Thyroid gland (tissue), 4 donors: ENCODE measurements at regions not wholly inside any gene's neighbourhood (a gene's known extent, or its start where the extent isn't known, plus 50 kb on each side); places are given as distances from the start of the nearest gene placed in this dataset.

ENCODE experiments used
- DNase-seq, 2 donors: peaks; one replicate each; pipeline ENCODE4 v3.0.0-alpha.2; 2019
- H3K27ac ChIP-seq, 3 donors: fragments of 200-600 bp; sonication (generic); 1 replicate in 2 of 3; 2 replicates in 1 of 3; pipeline ENCODE4 v1.5.1; 2016 to 2019; ENCODE audit warnings: mild to moderate bottlenecking in 1 of 3, moderate library complexity in 1 of 3
- H3K27me3 ChIP-seq: fragments of 200-600 bp; sonication (generic); one replicate; pipeline ENCODE4 v1.5.1; 2019
- H3K36me3 ChIP-seq, 2 donors: fragments of 200-600 bp; sonication (generic); one replicate each; pipeline ENCODE4 v1.5.1; 2016 to 2019
- H3K4me1 ChIP-seq, 2 donors: fragments of 200-600 bp; sonication (generic); one replicate each; pipeline ENCODE4 v1.5.1; 2017 to 2019
- H3K4me3 ChIP-seq, 3 donors: fragments of 200-600 bp; sonication (generic); replicated peaks in 1 of 3; 1 replicate in 2 of 3; 2 replicates in 1 of 3; pipeline ENCODE4 v1.5.1; 2016; ENCODE audit warnings: mild to moderate bottlenecking in 1 of 3
- H3K9me3 ChIP-seq: fragments of 200-600 bp; sonication (generic); one replicate; pipeline ENCODE4 v1.5.1; 2017
- POLR2A ChIP-seq, 2 donors: fragments of 450-650 bp; IDR thresholded peaks; one replicate each; pipeline ENCODE4 v1.6.1; 2017; ENCODE audit warnings: antibody characterized with exemption in 2 of 2, mild to moderate bottlenecking in 2 of 2, moderate library complexity in 1 of 2
- WGBS, 2 donors: methylation state at CpG; one replicate each; pipeline ENCODE4 v1.1.5; 2017; 5-methylcytosine and 5-hydroxymethylcytosine counted together
- intact Hi-C: fragments of 100-400 bp; cut with DNase I; formaldehyde crosslinking; loops from one replicate; pipeline ENCODE4 v1.15.1; 2023
- TF ChIP-seq, protein P1 (sequence below), 6 experiments: fragments of 200-600 bp in 3 of 6; fragments of 450-650 bp in 3 of 6; sonication (generic) in 3 of 6; IDR thresholded peaks; one replicate each; pipeline ENCODE4 v1.5.1; 2016 to 2019; ENCODE audit warnings: antibody characterized with exemption in 6 of 6, mild to moderate bottlenecking in 2 of 6, inconsistent platforms in 1 of 6, moderate library complexity in 1 of 6

DNA sequence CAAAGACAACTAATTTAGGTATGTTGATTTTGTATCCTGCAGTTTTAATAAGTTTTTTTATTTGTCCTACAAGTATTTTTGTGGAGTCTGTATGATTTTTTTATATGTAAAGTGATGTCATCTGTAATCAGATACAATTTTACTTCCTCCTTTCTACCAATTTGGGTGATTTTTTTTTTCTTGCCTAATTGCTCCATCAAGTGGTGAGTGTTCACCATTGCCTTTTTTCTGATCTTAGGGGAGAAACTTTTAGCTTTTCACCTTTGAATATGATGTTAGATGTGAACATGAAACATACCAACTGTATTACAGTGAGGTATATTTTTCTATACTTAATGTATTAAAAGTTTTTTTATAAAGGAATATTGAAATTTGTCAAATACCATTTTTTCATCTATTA lies 362.3 kb downstream of the PABPC4L start:
- TF ChIP-seq POLR2A (IDR thresholded peaks at IDR 0.05): no peak
- TF ChIP-seq, protein P1, sequence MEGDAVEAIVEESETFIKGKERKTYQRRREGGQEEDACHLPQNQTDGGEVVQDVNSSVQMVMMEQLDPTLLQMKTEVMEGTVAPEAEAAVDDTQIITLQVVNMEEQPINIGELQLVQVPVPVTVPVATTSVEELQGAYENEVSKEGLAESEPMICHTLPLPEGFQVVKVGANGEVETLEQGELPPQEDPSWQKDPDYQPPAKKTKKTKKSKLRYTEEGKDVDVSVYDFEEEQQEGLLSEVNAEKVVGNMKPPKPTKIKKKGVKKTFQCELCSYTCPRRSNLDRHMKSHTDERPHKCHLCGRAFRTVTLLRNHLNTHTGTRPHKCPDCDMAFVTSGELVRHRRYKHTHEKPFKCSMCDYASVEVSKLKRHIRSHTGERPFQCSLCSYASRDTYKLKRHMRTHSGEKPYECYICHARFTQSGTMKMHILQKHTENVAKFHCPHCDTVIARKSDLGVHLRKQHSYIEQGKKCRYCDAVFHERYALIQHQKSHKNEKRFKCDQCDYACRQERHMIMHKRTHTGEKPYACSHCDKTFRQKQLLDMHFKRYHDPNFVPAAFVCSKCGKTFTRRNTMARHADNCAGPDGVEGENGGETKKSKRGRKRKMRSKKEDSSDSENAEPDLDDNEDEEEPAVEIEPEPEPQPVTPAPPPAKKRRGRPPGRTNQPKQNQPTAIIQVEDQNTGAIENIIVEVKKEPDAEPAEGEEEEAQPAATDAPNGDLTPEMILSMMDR (IDR thresholded peaks at IDR 0.05): no peak
- intact Hi-C loops: no loop called here

DNA sequence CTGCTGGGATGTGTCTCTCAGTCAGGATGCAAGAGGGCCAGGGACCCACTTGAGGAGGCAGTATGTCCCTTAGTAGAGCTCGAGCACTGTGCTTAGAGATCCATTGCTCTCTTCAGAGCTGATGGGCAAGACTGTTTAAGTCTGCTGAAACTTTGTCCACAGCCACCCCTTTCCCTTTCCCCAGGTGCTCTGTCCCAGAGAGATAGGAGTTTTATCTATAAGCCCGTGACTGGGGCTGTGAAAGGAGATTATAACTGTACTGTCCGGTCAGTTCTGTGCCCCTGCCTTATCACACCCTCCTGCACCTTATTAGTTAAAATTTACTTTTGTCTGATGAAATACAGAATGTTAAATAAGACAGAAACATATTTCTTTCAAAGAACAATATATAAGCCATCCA lies 378.4 kb downstream of the PABPC4L start:
- intact Hi-C loops: no loop called here
- 82 to 84% methylated on average over 3 of the region's 3 CpGs for WGBS, 2 donors
- Histone ChIP-seq H3K27me3 (no peaks in the 10 kb centered on the region), H3K4me3 (no peak overlapping the region), H3K9me3 (no peaks in the 10 kb centered on the region), H3K27ac (no peak overlapping the region), H3K36me3 (no peaks in the 10 kb centered on the region), H3K4me1 (no peaks in the 10 kb centered on the region)
- TF ChIP-seq POLR2A (IDR thresholded peaks at IDR 0.05): no peak
- TF ChIP-seq, protein P1 (IDR thresholded peaks at IDR 0.05): no peak
- DNase-seq: no peak

More for the DNA sequence above, 362.3 kb downstream of the PABPC4L start:
- Histone ChIP-seq H3K4me1 (no peaks in the 10 kb centered on the region), H3K27ac (no peak overlapping the region), H3K9me3 (no peaks in the 10 kb centered on the region), H3K4me3 (no peak overlapping the region), H3K36me3 (no peaks in the 10 kb centered on the region), H3K27me3 (no peaks in the 10 kb centered on the region)
- no peak for DNase-seq

DNA sequence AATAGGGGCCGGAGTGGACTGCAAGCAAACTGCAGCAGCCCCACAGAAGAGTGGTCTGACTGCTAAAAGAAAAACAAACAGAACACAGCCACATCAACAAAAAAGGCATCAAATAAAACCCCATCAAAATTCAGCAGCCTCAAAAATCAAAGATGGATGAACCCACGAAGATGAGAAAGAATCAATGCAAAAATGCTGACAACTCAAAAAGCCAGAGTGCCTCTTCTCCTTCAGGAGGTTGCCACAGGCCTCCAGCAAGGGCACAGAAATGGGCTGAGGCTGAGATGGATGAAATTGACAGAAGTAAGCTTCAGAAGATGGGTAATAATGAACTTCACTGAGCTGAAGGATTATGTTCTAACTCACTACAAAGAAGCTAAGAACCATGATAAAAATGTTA lies 388.6 kb downstream of the PABPC4L start:
- Histone ChIP-seq H3K36me3 (no peaks in the 10 kb centered on the region), H3K27ac (no peak overlapping the region), H3K9me3 (no peaks in the 10 kb centered on the region), H3K4me3 (no peak overlapping the region), H3K4me1 (no peaks in the 10 kb centered on the region), H3K27me3 (no peaks in the 10 kb centered on the region)
- DNase-seq: no peak
- TF ChIP-seq POLR2A (IDR thresholded peaks at IDR 0.05): no peak
- TF ChIP-seq, protein P1 (IDR thresholded peaks at IDR 0.05): no peak
- 68 to 92% methylated on average over 2 of the region's 2 CpGs for WGBS, 2 donors
- intact Hi-C loops: no loop called here

DNA sequence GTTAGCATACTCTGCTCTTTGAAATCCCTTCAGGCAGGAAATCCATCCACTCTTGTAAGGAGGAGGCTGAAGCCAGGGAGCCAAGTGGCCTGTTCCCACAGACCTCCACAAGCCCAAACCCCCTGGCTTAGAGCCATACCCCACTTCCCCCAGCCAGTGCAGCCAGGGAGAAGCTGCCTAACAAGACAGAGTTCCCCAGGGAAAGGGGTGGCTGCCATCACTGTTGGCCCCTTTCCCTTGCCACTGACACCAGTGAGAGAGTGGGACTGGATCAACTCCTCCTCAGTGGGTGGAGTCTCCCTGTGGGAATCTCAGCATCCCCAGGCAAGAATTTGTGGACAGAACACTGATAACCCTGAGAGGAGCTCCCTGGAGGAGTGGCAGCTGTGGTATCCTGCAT lies 389.4 kb downstream of the PABPC4L start:
- no peaks in the 10 kb centered on the region for H3K36me3 ChIP-seq
- intact Hi-C loops: no loop called here
- no peak overlapping the region for H3K27ac ChIP-seq
- no peak for TF ChIP-seq POLR2A (IDR thresholded peaks at IDR 0.05)
- TF ChIP-seq, protein P1 (IDR thresholded peaks at IDR 0.05): no peak
- H3K4me3 ChIP-seq: no peak overlapping the region
- no peaks in the 10 kb centered on the region for H3K27me3 ChIP-seq
- H3K4me1 ChIP-seq: no peaks in the 10 kb centered on the region
- DNase-seq: no peak
- H3K9me3 ChIP-seq: no peaks in the 10 kb centered on the region

DNA sequence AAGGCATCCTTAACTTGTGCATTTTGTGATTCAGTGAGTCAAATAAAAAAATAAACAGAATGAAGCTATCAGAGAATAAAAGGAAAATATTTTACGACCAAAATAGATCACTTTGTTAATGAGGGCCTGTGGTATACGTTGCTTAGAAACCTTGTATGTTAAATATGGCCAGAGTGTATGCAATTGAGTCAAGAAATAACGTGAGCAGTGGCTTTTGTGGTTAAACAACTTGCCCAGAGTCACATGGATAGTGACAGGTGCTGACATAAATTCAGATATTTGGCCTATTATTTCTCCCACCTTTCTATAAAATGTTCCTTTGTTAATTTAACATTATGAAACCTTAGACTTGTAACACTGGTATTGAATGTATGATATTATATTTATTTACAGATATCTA lies 393.4 kb downstream of the PABPC4L start:
- Histone ChIP-seq H3K4me1 (no peaks in the 10 kb centered on the region), H3K36me3 (no peaks in the 10 kb centered on the region), H3K27ac (no peak overlapping the region), H3K9me3 (no peaks in the 10 kb centered on the region), H3K27me3 (no peaks in the 10 kb centered on the region), H3K4me3 (no peak overlapping the region)
- WGBS, 2 donors: 75 to 77% methylated on average over 3 of the region's 3 CpGs
- TF ChIP-seq POLR2A (IDR thresholded peaks at IDR 0.05): no peak
- TF ChIP-seq, protein P1 (IDR thresholded peaks at IDR 0.05): no peak
- intact Hi-C loops: no loop called here
- DNase-seq: no peak
